Vagina (tissue), 2 donors: ENCODE measurements at regions not wholly inside any gene's neighbourhood (a gene's known extent, or its start where the extent isn't known, plus 50 kb on each side); places are given as distances from the start of the nearest gene placed in this dataset.

Experiments used
- POLR2A ChIP-seq, 2 donors: fragments of 450-650 bp; IDR thresholded peaks; one replicate each; pipeline ENCODE4 v1.6.1; 2017; ENCODE audit warnings: antibody characterized with exemption in 2 of 2, mild to moderate bottlenecking in 2 of 2, moderate library complexity in 2 of 2
- POLR2AphosphoS5 ChIP-seq, 2 donors: sonication (generic); formaldehyde crosslinking; IDR thresholded peaks; one replicate each; pipeline ENCODE4 v1.9.0; 2017; ENCODE audit warnings: antibody characterized with exemption in 2 of 2, mild to moderate bottlenecking in 2 of 2, low read depth in 1 of 2; ENCODE audit not compliant: insufficient read depth in 1 of 2
- TF ChIP-seq, protein P1 (sequence below), 3 experiments: fragments of 450-650 bp in 2 of 3; fragments of 200-600 bp in 1 of 3; sonication (generic) in 1 of 3; IDR thresholded peaks; one replicate each; pipeline ENCODE4 v1.5.1; 2017 to 2019; ENCODE audit warnings: antibody characterized with exemption in 3 of 3, mild to moderate bottlenecking in 2 of 3, moderate library complexity in 2 of 3

GRCh38 chr22:47434336-47435203 is 672.1 kb downstream of the TBC1D22A start:
- no peak for TF ChIP-seq POLR2A (IDR thresholded peaks at IDR 0.05)
- TF ChIP-seq, protein P1, sequence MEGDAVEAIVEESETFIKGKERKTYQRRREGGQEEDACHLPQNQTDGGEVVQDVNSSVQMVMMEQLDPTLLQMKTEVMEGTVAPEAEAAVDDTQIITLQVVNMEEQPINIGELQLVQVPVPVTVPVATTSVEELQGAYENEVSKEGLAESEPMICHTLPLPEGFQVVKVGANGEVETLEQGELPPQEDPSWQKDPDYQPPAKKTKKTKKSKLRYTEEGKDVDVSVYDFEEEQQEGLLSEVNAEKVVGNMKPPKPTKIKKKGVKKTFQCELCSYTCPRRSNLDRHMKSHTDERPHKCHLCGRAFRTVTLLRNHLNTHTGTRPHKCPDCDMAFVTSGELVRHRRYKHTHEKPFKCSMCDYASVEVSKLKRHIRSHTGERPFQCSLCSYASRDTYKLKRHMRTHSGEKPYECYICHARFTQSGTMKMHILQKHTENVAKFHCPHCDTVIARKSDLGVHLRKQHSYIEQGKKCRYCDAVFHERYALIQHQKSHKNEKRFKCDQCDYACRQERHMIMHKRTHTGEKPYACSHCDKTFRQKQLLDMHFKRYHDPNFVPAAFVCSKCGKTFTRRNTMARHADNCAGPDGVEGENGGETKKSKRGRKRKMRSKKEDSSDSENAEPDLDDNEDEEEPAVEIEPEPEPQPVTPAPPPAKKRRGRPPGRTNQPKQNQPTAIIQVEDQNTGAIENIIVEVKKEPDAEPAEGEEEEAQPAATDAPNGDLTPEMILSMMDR (IDR thresholded peaks at IDR 0.05), result no peak
- TF ChIP-seq POLR2AphosphoS5 (IDR thresholded peaks at IDR 0.05; ENCODE audit: insufficient read depth in 1 of 2, low read depth in 1 of 2), result no peak
